Hippocampal formation (tissue), 2 donors: ENCODE measurements at regions not wholly inside any gene's neighbourhood (a gene's known extent, or its start where the extent isn't known, plus 50 kb on each side); places are given as distances from the start of the nearest gene placed in this dataset.

Experiments used
- DNase-seq, 2 donors: peaks; one replicate each; lab custom pipeline; 2025; lab: John Stamatoyannopoulos, UW

GRCh38 chr11:120061036-120061760, 76.7 kb downstream of the TRIM29 start:
- no peak for DNase-seq

- DNase-seq: no peak
Measured at GRCh38 chr11:120060512-120060911, 77.4 kb downstream of the TRIM29 start.

- no peak for DNase-seq
Measured at GRCh38 chr11:120058931-120059330, 79.0 kb downstream of the TRIM29 start.

GRCh38 chr11:120057595-120058581, 80.0 kb downstream of the TRIM29 start:
- no peak for DNase-seq

GRCh38 chr11:120057028-120057330, 80.9 kb downstream of the TRIM29 start:
- no peak for DNase-seq

- DNase-seq: no peak
Measured at GRCh38 chr11:120056301-120057027, 81.4 kb downstream of the TRIM29 start.

- DNase-seq: no peak
Measured at GRCh38 chr11:120055646-120056045, 82.3 kb downstream of the TRIM29 start.

- no peak for DNase-seq
Measured at GRCh38 chr11:120054753-120055045, 83.2 kb downstream of the TRIM29 start.

- no peak for DNase-seq
Measured at GRCh38 chr11:120054016-120054752, 83.7 kb downstream of the TRIM29 start.

- no peak for DNase-seq
Measured at GRCh38 chr11:120052196-120052775, 85.6 kb downstream of the TRIM29 start.

GRCh38 chr11:120044011-120044675, 93.8 kb downstream of the TRIM29 start:
- DNase-seq: no peak

GRCh38 chr11:120043328-120043945, 94.5 kb downstream of the TRIM29 start:
- DNase-seq: no peak

GRCh38 chr11:120041625-120042024, 96.3 kb downstream of the TRIM29 start:
- DNase-seq: no peak

- no peak for DNase-seq
Measured at GRCh38 chr11:120040151-120040840, 97.6 kb downstream of the TRIM29 start.

GRCh38 chr11:120039039-120039438, 98.9 kb downstream of the TRIM29 start:
- no peak for DNase-seq

GRCh38 chr11:120037111-120037510, 100.8 kb downstream of the TRIM29 start:
- no peak for DNase-seq

- DNase-seq: no peak
Measured at GRCh38 chr11:120035756-120036155, 102.2 kb downstream of the TRIM29 start.

GRCh38 chr11:120034881-120035630, 102.9 kb downstream of the TRIM29 start:
- no peak for DNase-seq

GRCh38 chr11:120034176-120034875, 103.6 kb downstream of the TRIM29 start:
- no peak for DNase-seq
